Peyer's patch (tissue), 4 donors: ENCODE measurements at regions not wholly inside any gene's neighbourhood (a gene's known extent, or its start where the extent isn't known, plus 50 kb on each side); places are given as distances from the start of the nearest gene placed in this dataset.
"Not testable (repeated sequence)": the region's sequence is repeated elsewhere in the genome, so short reads cannot be mapped to it uniquely, and the experiment has no call there.

Experiments
- DNase-seq, 3 donors: peaks; one replicate each; pipeline ENCODE4 v3.0.0-alpha.2; 2017 to 2019
- H3K27ac ChIP-seq, 4 donors: fragments of 200-600 bp; sonication (generic); one replicate each; pipeline ENCODE4 v1.5.1; 2016 to 2019
- H3K27me3 ChIP-seq, 2 donors: fragments of 200-600 bp; sonication (generic); one replicate each; pipeline ENCODE4 v1.5.1; 2019
- H3K36me3 ChIP-seq, 3 donors: fragments of 200-600 bp; sonication (generic); one replicate each; pipeline ENCODE4 v1.5.1; 2016 to 2019
- H3K4me1 ChIP-seq, 4 donors: fragments of 200-600 bp; sonication (generic); one replicate each; pipeline ENCODE4 v1.5.1; 2016 to 2019
- H3K4me3 ChIP-seq, 4 donors: fragments of 200-600 bp; sonication (generic); 1 replicate in 3 of 4; 2 replicates in 1 of 4; pipeline ENCODE4 v1.5.1; 2016 to 2019; ENCODE audit warnings: mild to moderate bottlenecking in 1 of 4
- H3K9me3 ChIP-seq, 4 donors: fragments of 200-600 bp; sonication (generic); one replicate each; pipeline ENCODE4 v1.5.1; 2016 to 2019; ENCODE audit warnings: mild to moderate bottlenecking in 1 of 4
- POLR2A ChIP-seq, 2 donors: fragments of 450-650 bp; IDR thresholded peaks; one replicate each; pipeline ENCODE4 v1.5.1; 2017; ENCODE audit warnings: antibody characterized with exemption in 2 of 2, mild to moderate bottlenecking in 2 of 2, moderate library complexity in 2 of 2
- TF ChIP-seq, protein P1 (sequence below), 6 experiments: fragments of 450-650 bp in 4 of 6; fragments of 200-600 bp in 2 of 6; sonication (generic) in 1 of 6; IDR thresholded peaks; one replicate each; pipeline ENCODE4 v1.5.1; 2017 to 2019; ENCODE audit warnings: antibody characterized with exemption in 6 of 6, mild to moderate bottlenecking in 3 of 6, moderate library complexity in 1 of 6

DNA sequence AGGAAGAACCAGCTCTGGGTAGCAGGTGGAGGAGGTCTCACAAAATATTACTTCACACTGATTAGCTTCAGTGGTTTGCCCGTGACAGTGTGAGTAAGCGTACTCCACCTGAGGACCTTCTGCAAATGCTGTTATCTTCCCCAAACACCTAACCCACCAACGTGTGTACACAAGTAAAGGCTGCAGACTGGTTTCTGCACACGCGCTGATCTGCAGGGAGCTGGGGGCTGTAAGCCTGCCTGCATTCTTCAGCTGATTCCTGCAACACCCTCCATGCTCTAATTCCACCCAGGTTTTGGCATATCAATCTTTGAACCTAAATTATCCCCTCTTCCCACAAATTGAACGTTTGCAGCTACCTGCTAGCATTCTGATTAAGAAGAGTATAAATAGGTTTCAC is 820.2 kb downstream of the TRIML1 start:
- no peaks in the 10 kb centered on the region for H3K27me3 ChIP-seq

DNA sequence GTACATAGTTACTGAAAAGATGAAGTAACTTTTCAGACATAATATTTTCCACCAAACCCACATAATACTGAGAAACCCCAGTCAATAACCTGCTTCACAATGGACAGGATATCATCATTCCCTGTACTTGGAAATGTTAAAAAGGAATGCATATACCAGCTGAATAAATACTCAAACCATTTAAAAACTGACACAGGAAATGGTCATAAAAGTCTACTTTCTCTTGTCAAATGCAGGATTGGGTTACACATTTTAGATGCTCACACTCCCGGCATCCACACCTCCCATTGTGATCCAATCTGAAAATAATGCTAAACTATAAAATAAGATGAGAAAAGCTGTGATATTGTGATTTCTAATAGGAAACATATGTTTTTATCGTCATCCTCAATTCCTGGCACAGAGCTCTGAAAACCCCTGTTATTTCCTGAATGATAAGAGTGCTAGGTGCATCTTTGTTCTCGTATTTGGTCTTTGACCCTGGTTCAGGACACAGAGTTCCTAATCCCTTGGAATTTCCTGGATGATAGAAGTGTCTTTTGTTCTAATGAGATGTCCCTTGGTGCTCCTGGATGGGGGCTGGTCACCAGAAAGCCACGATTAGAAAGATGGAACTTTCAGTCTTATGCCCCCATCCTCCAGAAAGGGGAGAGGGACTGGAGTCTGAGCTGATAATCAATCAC is 821.3 kb downstream of the TRIML1 start:
- no peaks in the 10 kb centered on the region for H3K4me1 ChIP-seq
- H3K9me3 ChIP-seq, result no peaks in the 10 kb centered on the region
- TF ChIP-seq, protein P1, sequence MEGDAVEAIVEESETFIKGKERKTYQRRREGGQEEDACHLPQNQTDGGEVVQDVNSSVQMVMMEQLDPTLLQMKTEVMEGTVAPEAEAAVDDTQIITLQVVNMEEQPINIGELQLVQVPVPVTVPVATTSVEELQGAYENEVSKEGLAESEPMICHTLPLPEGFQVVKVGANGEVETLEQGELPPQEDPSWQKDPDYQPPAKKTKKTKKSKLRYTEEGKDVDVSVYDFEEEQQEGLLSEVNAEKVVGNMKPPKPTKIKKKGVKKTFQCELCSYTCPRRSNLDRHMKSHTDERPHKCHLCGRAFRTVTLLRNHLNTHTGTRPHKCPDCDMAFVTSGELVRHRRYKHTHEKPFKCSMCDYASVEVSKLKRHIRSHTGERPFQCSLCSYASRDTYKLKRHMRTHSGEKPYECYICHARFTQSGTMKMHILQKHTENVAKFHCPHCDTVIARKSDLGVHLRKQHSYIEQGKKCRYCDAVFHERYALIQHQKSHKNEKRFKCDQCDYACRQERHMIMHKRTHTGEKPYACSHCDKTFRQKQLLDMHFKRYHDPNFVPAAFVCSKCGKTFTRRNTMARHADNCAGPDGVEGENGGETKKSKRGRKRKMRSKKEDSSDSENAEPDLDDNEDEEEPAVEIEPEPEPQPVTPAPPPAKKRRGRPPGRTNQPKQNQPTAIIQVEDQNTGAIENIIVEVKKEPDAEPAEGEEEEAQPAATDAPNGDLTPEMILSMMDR (IDR thresholded peaks at IDR 0.05), result no peak
- TF ChIP-seq POLR2A (IDR thresholded peaks at IDR 0.05), result no peak
- no peak overlapping the region for H3K4me3 ChIP-seq
- DNase-seq, result no peak
- no peaks in the 10 kb centered on the region for H3K36me3 ChIP-seq
- no peaks in the 10 kb centered on the region for H3K27me3 ChIP-seq
- H3K27ac ChIP-seq, result no peak overlapping the region

More for the DNA sequence above, 820.2 kb downstream of the TRIML1 start:
- H3K9me3 ChIP-seq, result no peaks in the 10 kb centered on the region
- no peaks in the 10 kb centered on the region for H3K36me3 ChIP-seq
- H3K4me1 ChIP-seq, result no peaks in the 10 kb centered on the region
- no peak overlapping the region for H3K4me3 ChIP-seq
- H3K27ac ChIP-seq, result no peak overlapping the region
- DNase-seq, result no peak
- TF ChIP-seq, protein P1 (IDR thresholded peaks at IDR 0.05), result no peak
- no peak for TF ChIP-seq POLR2A (IDR thresholded peaks at IDR 0.05)

DNA sequence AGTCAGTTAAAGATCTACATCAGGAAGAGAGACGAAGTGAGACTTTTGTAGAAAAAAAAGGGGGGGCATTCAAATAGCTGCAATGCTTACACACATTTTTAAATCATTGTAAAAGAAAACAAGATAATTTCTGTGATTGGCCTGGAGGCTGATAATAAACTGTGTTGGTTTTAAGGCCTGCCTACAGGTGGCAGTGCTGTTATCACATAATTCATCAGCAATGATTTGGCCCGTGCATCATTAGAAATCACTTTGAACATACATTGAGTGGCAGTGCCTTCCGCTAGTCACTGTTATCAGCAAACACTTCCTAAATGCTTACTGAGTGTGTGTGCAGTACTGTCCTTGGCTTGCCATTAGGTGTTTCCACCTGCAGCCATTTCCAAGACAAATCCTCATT is 831.9 kb downstream of the TRIML1 start:
- H3K4me1 ChIP-seq, result no peaks in the 10 kb centered on the region
- H3K27ac ChIP-seq, result no peak overlapping the region
- H3K27me3 ChIP-seq, result no peaks in the 10 kb centered on the region
- no peak for TF ChIP-seq POLR2A (IDR thresholded peaks at IDR 0.05)
- TF ChIP-seq, protein P1 (IDR thresholded peaks at IDR 0.05), result peak in 2 of 6 experiments; percentile 10 to 55
- no peaks in the 10 kb centered on the region for H3K36me3 ChIP-seq
- no peaks in the 10 kb centered on the region for H3K9me3 ChIP-seq
- no peak for DNase-seq
- no peak overlapping the region for H3K4me3 ChIP-seq

DNA sequence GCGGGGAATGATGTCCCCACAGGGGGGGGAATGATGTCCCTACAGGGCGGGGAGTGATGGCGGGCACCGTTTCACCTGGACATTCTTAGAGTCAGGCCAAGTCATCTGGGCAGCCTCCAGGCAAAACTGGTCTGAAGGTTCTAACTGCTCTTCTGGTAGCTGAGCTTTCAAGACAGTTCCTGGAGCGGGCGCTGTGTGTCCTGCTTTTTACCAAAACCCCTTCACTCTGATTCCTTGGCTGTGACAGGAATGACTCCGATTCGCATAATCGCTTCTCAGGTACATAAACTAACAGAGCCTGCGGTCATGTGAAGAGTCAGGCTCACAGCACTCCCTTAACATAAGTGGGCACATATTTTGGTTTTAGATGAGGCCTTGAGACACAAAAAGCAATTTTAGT is 836.0 kb downstream of the TRIML1 start:
- no peak for DNase-seq
- Histone ChIP-seq H3K36me3 (no peaks in the 10 kb centered on the region), H3K27ac (no peak overlapping the region), H3K4me1 (no peaks in the 10 kb centered on the region), H3K27me3 (no peaks in the 10 kb centered on the region), H3K9me3 (no peaks in the 10 kb centered on the region), H3K4me3 (no peak overlapping the region)
- TF ChIP-seq, protein P1 (IDR thresholded peaks at IDR 0.05), result no peak
- no peak for TF ChIP-seq POLR2A (IDR thresholded peaks at IDR 0.05)

DNA sequence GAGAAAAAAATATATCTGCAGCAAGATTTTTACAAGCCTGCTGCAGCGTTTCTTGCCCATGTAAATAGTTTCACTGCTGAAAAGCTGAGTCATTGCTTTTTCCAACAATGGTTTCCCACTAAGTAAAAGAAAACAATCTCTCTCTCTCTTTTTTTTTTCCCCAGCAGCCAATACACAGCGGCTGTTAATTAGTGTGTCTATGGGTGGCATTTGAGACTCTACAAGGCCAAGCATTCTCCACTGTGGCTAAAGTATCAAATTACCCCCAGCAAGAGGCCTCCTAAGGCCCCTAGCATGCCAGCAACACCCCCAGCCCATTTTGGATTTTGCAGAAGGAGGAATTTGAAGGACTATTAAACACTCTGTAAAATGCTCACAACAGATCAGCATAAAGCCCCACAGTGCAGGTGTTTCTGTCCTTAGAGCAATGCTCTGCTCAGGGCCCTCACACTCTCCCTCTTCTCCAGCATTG is 837.4 kb downstream of the TRIML1 start:
- no peaks in the 10 kb centered on the region for H3K4me1 ChIP-seq
- DNase-seq, result no peak
- H3K4me3 ChIP-seq, result no peak overlapping the region
- H3K27me3 ChIP-seq, result no peaks in the 10 kb centered on the region
- no peaks in the 10 kb centered on the region for H3K9me3 ChIP-seq
- no peaks in the 10 kb centered on the region for H3K36me3 ChIP-seq
- TF ChIP-seq POLR2A (IDR thresholded peaks at IDR 0.05), result no peak
- TF ChIP-seq, protein P1 (IDR thresholded peaks at IDR 0.05), result no peak
- no peak overlapping the region for H3K27ac ChIP-seq

DNA sequence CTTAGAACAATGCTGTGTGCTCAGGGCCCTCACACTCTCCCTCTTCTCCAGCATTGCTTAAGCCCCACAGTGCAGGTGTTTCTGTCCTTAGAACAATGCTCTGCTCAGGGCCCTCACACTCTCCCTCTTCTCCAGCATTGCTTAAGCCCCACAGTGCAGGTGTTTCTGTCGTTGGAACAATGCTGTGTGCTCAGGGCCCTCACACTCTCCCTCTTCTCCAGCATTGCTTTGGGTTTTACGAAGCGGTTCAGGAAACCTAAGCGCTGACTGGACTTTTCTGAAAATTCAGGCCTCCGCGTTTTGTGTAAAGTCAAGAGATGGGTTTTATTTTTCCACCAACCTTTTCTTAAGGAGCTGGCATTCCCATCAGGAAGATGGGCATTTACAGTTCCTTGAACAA is 838.0 kb downstream of the TRIML1 start:
- H3K4me1 ChIP-seq, DNase-seq, H3K36me3 ChIP-seq, H3K27ac ChIP-seq, H3K9me3 ChIP-seq, H3K27me3 ChIP-seq, H3K4me3 ChIP-seq: not testable (repeated sequence)
